GM18505 (cell line): ENCODE measurements at regions not wholly inside any gene's neighbourhood (a gene's known extent, or its start where the extent isn't known, plus 50 kb on each side); places are given as distances from the start of the nearest gene placed in this dataset.
A peak's percentile ranks its signal among the peaks of the same experiment; 100 is the strongest.

ENCODE experiments used
- ATAC-seq: cut with Tn5 transposase; IDR thresholded peaks from one replicate; pipeline ENCODE4 v1.9.1; 2021; ENCODE audit not compliant: unreplicated experiment
- POLR2A ChIP-seq: IDR thresholded peaks from 4 replicates; pipeline ENCODE4 v1.6.1; 2011; ENCODE audit warnings: borderline replicate concordance; ENCODE audit not compliant: insufficient read depth, insufficient read length; ENCODE audit errors: extremely low read depth

GRCh38 chr3:144252896-144253295 lies 281.3 kb downstream of the DIPK2A start:
- no peak for ATAC-seq

GRCh38 chr3:144257381-144257780 lies 285.8 kb downstream of the DIPK2A start:
- TF ChIP-seq POLR2A = no peak

More at GRCh38 chr3:144252896-144253295, 281.3 kb downstream of the DIPK2A start:
- no peak for TF ChIP-seq POLR2A

GRCh38 chr3:144259267-144259666 lies 287.6 kb downstream of the DIPK2A start:
- no peak for ATAC-seq
- TF ChIP-seq POLR2A = no peak

More at GRCh38 chr3:144257381-144257780, 285.8 kb downstream of the DIPK2A start:
- no peak for ATAC-seq

- TF ChIP-seq POLR2A = no peak
- ATAC-seq = no peak
These were observed 292.1 kb downstream of the DIPK2A start for GRCh38 chr3:144263706-144264105.

GRCh38 chr3:144264350-144264749 lies 292.7 kb downstream of the DIPK2A start:
- no peak for TF ChIP-seq POLR2A
- ATAC-seq = no peak

DNA sequence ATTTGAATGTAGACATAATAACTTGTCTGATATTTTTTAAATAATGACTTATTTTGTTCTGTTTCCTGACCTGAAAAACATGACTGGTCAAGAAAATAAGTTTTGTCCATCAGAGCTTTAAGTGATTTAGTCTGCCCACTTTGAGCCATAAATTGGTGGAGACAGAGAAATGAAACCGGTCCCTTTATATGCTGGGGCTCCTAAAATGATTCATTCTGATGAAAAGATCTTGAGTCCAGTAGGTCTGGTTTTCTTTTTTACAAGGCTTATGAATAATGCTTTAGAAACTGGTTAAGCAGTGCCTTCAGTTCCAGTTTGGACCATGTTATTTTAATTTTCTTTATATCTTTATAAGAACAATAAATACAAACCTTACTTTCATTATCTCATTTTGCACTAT lies 293.2 kb downstream of the DIPK2A start:
- no peak for TF ChIP-seq POLR2A
- no peak for ATAC-seq

DNA sequence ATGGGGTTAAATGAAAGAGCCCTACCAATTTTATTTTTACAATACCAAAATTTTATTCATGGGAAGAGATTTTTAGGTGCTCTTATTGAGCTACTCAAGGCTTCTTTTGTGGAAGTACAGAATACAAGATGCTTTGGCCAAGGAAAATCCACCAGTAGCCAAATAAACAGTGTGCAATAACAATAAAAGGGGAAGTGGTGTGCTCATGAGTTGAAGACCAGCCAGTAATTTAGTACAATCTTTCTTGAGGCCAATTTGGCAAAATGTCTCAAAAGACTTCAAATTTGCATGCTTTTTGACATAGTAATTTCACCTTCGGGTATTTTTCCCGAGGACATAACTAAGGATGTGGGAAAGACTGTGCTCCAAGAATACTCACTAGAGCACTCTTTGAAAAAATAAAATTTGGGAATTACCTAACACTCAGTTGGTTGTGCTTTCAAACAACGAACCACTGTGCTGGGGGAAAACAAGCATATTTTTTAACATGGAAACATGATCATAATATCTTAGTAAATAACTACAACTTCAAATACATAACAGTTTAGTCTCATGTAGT lies 294.0 kb downstream of the DIPK2A start:
- no peak for ATAC-seq
- TF ChIP-seq POLR2A = no peak

DNA sequence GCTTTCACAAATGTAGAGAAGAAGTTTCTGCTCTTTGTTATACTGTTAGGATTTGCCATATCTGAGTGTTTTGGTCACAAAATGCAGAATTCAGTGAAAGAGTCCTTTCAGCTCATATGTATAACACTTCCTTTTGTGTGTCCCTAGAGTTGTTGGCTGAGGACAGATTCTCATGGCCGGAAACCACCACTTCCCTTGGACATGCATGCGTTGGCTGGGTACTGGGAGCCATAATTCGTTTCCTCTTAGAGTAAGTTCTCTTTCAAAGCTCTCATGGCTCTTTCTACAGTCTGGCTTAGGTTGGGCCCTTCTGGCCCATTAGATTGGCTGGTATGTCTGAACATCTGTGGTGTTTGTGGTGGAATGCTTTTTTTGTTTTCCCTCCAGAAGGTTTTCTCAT lies 298.5 kb downstream of the DIPK2A start:
- no peak for TF ChIP-seq POLR2A
- no peak for ATAC-seq

DNA sequence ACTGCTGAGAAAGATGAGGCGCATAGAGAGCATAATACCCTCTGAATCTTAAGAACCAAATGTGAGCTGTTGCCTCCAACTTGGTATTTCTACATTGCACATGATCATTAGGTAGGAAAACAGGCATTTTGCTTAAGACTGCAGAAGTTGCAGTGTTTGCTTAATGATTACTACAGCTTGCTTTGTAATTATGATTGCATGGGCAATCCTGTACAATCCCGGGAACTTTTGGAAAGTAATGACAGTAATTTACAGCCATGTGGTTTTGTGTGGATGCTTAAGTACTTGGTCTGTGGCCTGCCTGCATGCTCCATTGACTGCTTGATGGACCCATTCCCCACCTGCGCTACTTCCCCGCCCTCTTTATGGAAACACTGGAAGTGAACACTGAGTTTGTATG lies 301.1 kb downstream of the DIPK2A start:
- ATAC-seq = no peak
- TF ChIP-seq POLR2A = no peak

DNA sequence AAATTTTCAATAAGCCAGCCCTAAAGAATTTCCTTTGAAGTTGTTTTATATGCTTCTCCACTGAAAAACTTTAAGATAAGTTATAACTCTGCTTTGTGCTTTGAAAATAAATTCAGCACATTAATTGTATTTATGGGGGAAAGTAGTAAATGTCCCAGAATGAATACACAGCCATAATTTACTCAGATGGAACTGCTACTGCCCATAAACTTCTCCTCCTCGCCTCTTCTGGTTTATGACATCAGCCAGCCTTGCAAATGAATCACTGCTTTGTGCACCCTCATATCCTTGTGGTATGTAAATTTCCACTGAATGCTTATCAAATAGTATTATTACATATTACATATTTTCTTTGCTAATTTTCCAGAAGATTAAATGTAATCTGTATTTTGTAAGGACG lies 302.0 kb downstream of the DIPK2A start:
- TF ChIP-seq POLR2A = no peak
- no peak for ATAC-seq

DNA sequence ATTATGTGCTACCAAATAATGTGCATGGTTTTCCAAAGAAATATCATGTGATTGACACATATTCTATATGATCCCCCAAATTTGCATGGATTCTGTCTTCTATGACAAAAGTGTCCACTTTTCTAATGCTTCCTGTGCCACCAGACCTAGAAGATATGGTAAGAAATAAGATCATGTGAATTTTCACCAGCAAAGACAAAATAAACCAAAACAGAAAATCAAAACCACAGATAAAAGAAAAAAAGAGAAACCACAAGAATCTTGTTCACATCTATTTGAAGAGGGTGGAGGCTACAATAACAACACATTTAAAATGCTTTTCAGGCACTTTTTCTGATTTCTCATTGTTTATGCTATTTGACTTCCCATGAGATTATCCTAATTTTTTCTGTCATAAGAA lies 303.4 kb downstream of the DIPK2A start:
- no peak for TF ChIP-seq POLR2A
- no peak for ATAC-seq

DNA sequence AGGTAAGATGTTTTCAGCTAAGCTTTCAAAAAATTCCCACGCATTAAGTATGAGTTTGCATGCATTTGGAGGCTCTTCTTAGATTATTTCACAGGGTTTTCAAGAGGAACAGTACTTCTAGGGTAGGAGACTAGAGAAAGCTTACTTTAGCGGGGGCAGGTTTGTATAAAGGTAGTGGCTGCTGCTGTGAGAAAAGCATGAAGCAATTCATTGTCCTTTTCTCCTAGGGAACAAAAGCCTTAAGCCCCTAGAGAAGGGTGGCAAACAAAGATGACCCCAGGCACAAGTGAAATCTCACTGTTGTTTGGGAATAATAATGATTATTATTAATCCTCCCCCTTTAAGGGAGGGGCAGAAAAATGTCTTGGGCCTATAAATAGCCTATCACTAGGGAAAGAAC lies 310.7 kb downstream of the DIPK2A start:
- no peak for ATAC-seq
- TF ChIP-seq POLR2A = no peak

DNA sequence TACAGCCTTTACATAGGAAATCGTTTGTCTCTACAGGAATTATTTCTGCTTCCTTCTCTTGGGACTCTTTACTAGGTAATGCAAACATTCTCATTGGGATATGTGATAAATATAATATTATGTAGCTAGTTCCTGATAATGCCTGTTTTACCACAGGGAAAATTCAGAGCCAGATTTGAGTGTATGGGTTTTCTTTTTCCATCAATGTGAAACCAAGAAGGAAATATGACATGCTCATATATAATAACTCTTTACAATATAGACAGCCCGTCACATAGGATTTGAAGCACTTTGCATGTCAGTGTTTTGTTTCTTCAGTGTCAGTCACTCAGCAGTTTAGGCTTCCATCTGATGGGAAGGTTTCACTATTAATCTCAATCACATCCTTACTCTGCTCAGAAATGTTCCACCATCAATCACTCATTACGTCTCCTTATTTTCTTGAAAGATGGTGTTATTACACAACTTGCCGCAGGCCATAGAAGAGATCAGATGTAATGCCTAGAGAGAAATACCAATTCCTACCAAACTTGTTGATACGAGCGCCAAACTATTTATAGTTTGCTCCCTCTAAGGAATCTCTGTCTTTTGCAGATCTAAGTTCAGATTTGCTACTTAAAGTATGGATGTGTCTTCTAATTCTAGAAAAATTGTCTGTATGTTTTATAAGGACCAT lies 314.8 kb downstream of the DIPK2A start:
- no peak for TF ChIP-seq POLR2A
- ATAC-seq = no peak

GRCh38 chr3:144287001-144287400 lies 315.4 kb downstream of the DIPK2A start:
- no peak for ATAC-seq
- TF ChIP-seq POLR2A = no peak

GRCh38 chr3:144289057-144289456 lies 317.4 kb downstream of the DIPK2A start:
- no peak for TF ChIP-seq POLR2A
- no peak for ATAC-seq

- ATAC-seq = peak; percentile 88
- TF ChIP-seq POLR2A = no peak
These were observed 323.3 kb downstream of the DIPK2A start for GRCh38 chr3:144294659-144295538.
